Activated naive CD8-positive, alpha-beta T cell treated with anti-CD3 and anti-CD28 coated beads, Interleukin-2, amount 50 U/mL, for 24 hours (primary cell): ENCODE measurements at regions not wholly inside any gene's neighbourhood (a gene's known extent, or its start where the extent isn't known, plus 50 kb on each side); places are given as distances from the start of the nearest gene placed in this dataset.
"Not testable (repeated sequence)": the region's sequence is repeated elsewhere in the genome, so short reads cannot be mapped to it uniquely, and the experiment has no call there.

Source experiments
- ATAC-seq: fragments of 150-1000 bp; cut with Tn5 transposase; one replicate; pipeline ENCODE4 v1.10.0; 2021
- DNase-seq: peaks from one replicate; pipeline ENCODE4 v3.0.0; 2021
- H3K27ac Mint-ChIP-seq: one replicate; pipeline ENCODE4 v1.8.0; 2021; ENCODE audit warnings: mild to moderate bottlenecking, mixed read lengths
- H3K27me3 Mint-ChIP-seq: one replicate; pipeline ENCODE4 v1.8.0; 2021; ENCODE audit warnings: mixed read lengths
- H3K36me3 Mint-ChIP-seq: one replicate; pipeline ENCODE4 v1.8.0; 2021; ENCODE audit warnings: low read depth, mixed read lengths
- H3K4me1 Mint-ChIP-seq: one replicate; pipeline ENCODE4 v1.8.0; 2021; ENCODE audit warnings: mixed read lengths
- H3K4me3 Mint-ChIP-seq: one replicate; pipeline ENCODE4 v1.8.0; 2021; ENCODE audit warnings: mild to moderate bottlenecking, moderate library complexity, mixed read lengths
- H3K9me3 Mint-ChIP-seq: one replicate; pipeline ENCODE4 v1.8.0; 2021; ENCODE audit warnings: mixed read lengths

DNA sequence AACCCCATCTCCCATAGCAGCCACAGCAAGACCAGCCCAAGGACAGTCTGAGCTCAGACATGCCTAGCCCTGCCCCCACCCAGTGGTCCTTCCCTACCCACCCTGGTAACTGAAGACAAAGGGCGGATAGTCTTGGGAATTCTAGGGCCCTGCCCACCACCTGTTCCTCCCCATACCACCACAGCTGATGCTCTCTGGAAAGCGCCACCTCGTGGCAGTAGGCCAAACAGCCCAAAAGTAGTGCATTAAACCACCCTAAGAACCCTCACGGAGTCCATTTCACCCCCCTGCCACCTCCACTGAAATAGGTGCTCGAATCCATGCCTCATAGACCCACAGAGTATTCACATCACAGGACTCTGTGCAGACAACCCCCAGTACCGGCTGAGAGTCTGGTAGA lies 1021.4 kb downstream of the CDH8 start:
- peaks cover 14% of the 10 kb centered on the region for H3K9me3 Mint-ChIP-seq
- H3K36me3 Mint-ChIP-seq: no peaks in the 10 kb centered on the region
- no peak overlapping the region for H3K27ac Mint-ChIP-seq
- DNase-seq (no peak), ATAC-seq (no peak)
- no peaks in the 10 kb centered on the region for H3K27me3 Mint-ChIP-seq
- H3K4me3 Mint-ChIP-seq: no peak overlapping the region
- no peaks in the 10 kb centered on the region for H3K4me1 Mint-ChIP-seq

DNA sequence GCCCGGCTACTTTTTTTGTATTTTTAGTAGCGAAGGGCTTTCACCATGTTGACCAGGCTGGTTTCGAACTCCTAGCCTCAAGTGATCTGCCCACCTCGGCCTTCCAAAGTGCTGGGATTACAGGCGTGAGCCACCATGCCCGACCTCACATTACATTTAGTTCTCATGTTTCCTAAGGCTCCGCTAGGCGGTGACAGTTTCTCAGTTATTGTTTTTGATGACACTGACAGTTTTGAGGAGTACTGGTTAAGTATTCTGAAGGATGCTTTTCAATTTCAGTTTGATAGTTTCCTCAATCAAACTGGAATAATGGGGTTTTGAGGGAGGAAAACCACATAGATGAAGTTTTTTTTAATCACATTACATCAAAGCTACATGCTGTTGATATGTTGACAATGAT lies 1028.5 kb downstream of the CDH8 start:
- no peak for DNase-seq
- Mint-ChIP-seq H3K9me3 (peaks cover 11% of the 10 kb centered on the region), H3K27me3 (no peaks in the 10 kb centered on the region), H3K4me1 (no peaks in the 10 kb centered on the region), H3K4me3 (no peak overlapping the region), H3K36me3 (no peaks in the 10 kb centered on the region), H3K27ac (no peak overlapping the region)
- no peak for ATAC-seq

DNA sequence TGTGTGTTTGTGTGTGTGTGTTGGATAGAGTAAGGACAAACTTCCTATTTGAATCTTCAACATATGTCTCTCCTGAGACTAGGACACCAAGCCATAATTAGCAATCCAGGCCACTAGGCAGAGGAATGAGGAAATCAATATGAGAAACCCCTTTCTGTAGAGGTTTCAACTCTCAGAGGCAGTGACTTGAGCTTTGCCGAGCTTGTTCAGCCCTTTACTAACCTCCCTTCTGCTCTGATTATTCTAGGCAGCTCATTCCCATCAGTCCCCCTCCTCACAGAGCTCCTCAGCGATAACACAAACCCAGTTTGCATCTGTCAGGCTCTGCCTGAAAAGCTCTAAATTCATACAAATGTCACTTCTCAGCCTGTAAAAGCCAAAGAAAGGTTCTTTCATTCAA lies 1030.3 kb downstream of the CDH8 start:
- no peak overlapping the region for H3K27ac Mint-ChIP-seq
- no peaks in the 10 kb centered on the region for H3K4me1 Mint-ChIP-seq
- H3K4me3 Mint-ChIP-seq: no peak overlapping the region
- no peak for ATAC-seq
- H3K27me3 Mint-ChIP-seq: no peaks in the 10 kb centered on the region
- no peaks in the 10 kb centered on the region for H3K36me3 Mint-ChIP-seq
- peaks cover 14% of the 10 kb centered on the region for H3K9me3 Mint-ChIP-seq
- no peak for DNase-seq

DNA sequence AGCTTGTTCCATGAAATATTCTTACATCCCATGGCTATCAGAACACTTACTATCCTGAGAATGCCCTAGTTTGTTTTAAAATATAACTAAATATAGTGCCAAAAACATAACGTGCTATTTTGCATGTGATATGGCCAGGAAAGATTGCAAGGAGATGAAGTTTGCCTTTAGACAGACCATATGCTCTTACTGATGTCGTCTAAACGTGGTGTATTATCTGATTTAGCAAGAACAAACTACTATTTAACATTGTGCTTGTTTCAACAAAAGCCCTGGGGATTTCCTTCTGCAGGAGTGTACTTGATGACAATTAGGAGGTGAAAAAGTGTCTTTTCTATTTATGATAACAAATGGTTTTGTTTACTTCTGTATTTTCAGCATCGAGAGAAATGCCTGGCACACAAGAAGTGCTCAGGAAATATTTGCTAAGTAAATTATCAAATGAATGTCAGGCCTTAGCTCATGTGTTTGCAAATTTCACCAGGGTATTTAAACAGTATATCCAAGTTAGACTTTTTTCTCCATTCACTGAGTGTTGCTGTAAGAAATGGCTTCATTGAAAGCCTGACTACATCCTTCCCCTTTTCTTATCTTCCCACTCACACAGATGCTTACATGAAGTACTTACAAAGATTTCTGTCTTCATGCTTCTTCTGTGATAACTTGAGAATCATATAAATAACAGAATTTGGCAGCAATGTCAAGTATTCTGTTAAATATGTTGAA lies 1033.6 kb downstream of the CDH8 start:
- peaks cover 14% of the 10 kb centered on the region for H3K9me3 Mint-ChIP-seq
- H3K36me3 Mint-ChIP-seq: no peaks in the 10 kb centered on the region
- no peak for DNase-seq
- no peak overlapping the region for H3K27ac Mint-ChIP-seq
- no peaks in the 10 kb centered on the region for H3K27me3 Mint-ChIP-seq
- ATAC-seq: no peak
- H3K4me1 Mint-ChIP-seq: no peaks in the 10 kb centered on the region
- no peak overlapping the region for H3K4me3 Mint-ChIP-seq

DNA sequence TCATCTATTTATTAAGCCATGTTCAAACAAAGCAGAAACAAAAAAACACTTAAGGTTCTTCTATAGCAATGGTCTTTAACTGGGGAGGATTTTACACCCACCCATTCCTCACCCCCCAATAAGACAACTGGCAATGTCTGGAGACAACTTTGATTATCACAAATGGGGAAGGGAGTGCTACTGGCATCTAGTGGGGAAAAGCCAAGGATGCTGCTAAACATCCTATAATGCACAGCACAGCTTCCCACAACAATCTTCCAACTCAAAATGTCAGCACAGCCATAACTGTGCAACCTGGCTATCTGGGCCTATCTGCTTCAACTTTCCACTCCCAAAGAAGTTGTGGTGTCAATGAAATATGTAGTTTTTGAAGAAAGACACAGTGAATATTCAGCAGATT lies 1044.4 kb downstream of the CDH8 start:
- ATAC-seq: no peak

DNA sequence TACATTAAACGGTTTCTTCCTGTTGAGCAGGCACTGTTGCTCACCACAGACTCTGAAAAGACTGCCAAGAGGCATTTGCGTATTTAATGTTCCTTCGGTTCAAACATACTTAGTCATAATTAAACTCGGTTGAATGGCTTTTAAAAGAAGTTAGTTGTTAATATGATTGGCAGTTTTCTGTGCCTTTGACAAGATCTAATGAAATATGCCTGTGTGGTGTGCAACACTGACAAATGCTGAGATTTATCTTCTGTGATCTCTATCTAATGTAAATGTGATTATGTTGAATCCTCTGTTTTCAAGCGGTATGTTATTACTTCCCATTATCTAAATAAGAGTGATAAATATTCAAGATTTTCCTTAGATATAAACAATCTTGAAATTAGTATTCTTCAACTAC lies 1046.6 kb downstream of the CDH8 start:
- Mint-ChIP-seq H3K27me3 (no peaks in the 10 kb centered on the region), H3K27ac (no peak overlapping the region), H3K9me3 (peaks cover 22% of the 10 kb centered on the region), H3K4me3 (no peak overlapping the region), H3K36me3 (no peaks in the 10 kb centered on the region), H3K4me1 (no peaks in the 10 kb centered on the region)
- ATAC-seq: no peak
- DNase-seq: no peak

More for the DNA sequence above, 1044.4 kb downstream of the CDH8 start:
- H3K9me3 Mint-ChIP-seq: peaks cover 21% of the 10 kb centered on the region
- no peaks in the 10 kb centered on the region for H3K4me1 Mint-ChIP-seq
- no peaks in the 10 kb centered on the region for H3K27me3 Mint-ChIP-seq
- DNase-seq: no peak
- H3K36me3 Mint-ChIP-seq: no peaks in the 10 kb centered on the region
- no peak overlapping the region for H3K4me3 Mint-ChIP-seq
- no peak overlapping the region for H3K27ac Mint-ChIP-seq

DNA sequence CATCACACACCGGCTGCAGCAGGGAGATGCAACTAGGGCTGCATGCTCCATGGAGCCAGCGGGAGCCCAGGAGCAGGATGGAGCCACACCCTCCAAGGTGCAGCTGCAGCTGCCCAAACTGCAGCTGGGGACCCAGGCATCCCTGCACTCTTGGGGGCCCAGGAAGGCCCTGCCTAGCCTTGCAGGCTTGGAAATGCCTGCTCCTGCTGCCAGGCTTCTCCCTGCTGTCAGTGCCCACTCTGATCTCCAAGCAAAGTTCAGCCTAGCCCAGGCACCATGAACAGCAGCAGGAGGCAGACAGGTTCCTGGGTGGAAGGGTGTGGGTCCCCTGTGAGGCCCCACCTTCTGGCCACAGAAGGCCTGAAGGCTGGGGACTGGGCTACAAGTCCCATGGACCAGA lies 1057.1 kb downstream of the CDH8 start:
- no peak for DNase-seq
- Mint-ChIP-seq H3K4me1 (no peaks in the 10 kb centered on the region), H3K4me3 (no peak overlapping the region), H3K27ac (no peak overlapping the region), H3K36me3 (no peaks in the 10 kb centered on the region), H3K9me3 (peaks cover 29% of the 10 kb centered on the region), H3K27me3 (no peaks in the 10 kb centered on the region)
- no peak for ATAC-seq

DNA sequence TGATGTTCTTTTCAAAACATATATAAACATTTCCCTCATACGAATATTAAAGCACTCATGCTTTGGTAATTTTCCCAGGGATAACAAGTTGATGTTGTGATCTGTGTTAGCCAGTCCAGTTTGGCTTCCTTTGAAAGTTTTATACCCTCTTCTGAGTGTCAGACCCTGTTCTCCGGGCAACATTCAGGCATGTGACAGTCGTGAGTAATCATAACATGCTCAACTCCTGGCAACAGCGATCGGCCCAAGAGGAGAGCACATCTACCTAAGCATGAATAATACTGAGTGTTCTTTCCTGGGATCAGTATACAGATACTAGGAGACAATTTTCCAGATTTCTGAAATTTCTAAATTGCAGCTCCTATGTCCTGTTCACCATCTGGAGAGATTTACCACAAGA lies 1086.4 kb downstream of the CDH8 start:
- no peak for ATAC-seq
- Mint-ChIP-seq H3K27ac (no peak overlapping the region), H3K4me1 (no peaks in the 10 kb centered on the region), H3K9me3 (peaks cover 36% of the 10 kb centered on the region), H3K27me3 (no peaks in the 10 kb centered on the region), H3K4me3 (no peak overlapping the region), H3K36me3 (no peaks in the 10 kb centered on the region)
- no peak for DNase-seq

DNA sequence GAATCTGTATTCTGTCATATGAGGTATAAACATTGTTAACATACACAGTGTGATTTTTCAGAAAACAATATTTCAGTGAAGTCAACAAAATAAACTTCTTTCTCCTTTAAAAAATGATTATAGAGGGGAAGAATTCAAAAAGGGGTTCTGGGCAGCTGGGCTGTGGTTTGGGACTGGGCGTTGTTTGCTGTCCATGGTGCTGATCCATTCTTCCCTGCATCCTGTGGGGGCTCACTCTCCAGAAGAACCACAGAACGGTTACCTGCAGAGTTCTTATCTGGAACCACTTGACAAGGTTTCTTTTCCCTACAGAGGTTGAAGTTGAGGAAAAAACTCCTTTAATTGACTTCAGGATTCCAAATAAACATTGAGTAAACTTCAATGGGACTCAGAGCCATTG lies 1091.0 kb downstream of the CDH8 start:
- ATAC-seq (no peak), DNase-seq (no peak)
- Mint-ChIP-seq H3K9me3 (peaks cover 15% of the 10 kb centered on the region), H3K4me1 (no peaks in the 10 kb centered on the region), H3K27ac (no peak overlapping the region), H3K36me3 (no peaks in the 10 kb centered on the region), H3K4me3 (no peak overlapping the region), H3K27me3 (no peaks in the 10 kb centered on the region)

DNA sequence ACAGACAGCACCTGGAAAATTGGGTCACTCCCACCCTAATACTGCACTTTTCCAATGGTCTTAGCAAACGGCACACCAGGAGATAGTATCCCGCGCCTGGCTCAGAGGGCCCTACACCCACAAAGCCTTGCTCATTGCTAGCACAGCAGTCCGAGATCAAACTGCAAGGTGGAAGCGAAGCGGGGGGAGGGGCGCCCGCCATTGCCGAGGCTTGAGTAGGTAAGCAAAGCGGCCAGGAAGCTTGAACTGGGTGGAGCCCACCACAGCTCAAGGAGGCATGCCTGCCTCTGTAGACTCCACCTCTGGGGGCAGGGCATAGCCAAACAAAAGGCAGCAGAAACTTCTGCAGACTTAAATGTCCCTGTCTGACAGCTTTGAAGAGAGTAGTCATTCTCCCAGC lies 1100.0 kb downstream of the CDH8 start:
- not testable (repeated sequence) for H3K4me1 Mint-ChIP-seq, DNase-seq, H3K36me3 Mint-ChIP-seq, H3K4me3 Mint-ChIP-seq, ATAC-seq, H3K27ac Mint-ChIP-seq, H3K27me3 Mint-ChIP-seq
- H3K9me3 Mint-ChIP-seq: peaks cover 23% of the 10 kb centered on the region

DNA sequence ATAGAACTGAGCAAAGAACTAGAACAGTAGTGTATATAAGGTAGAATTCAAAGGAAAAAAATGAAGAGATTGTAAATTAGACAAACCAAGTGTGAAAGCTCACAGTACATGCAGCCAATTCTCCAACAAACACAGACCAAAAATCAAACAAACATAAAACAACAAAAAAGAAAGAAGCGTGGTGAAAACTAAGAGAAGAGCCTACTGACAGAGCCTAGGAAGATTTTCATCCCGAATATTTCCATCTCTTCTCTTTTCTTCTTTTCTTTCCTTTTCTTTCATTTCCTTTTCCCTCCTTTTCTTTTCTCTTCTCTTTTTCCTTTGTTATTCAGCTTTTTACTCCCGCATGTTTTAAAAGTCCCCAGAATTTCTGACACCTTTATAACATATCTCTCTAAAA lies 1103.6 kb downstream of the CDH8 start:
- H3K4me3 Mint-ChIP-seq: no peak overlapping the region
- no peaks in the 10 kb centered on the region for H3K27me3 Mint-ChIP-seq
- no peaks in the 10 kb centered on the region for H3K4me1 Mint-ChIP-seq
- no peak for DNase-seq
- no peaks in the 10 kb centered on the region for H3K36me3 Mint-ChIP-seq
- H3K9me3 Mint-ChIP-seq: peaks cover 15% of the 10 kb centered on the region
- H3K27ac Mint-ChIP-seq: no peak overlapping the region
- ATAC-seq: no peak

DNA sequence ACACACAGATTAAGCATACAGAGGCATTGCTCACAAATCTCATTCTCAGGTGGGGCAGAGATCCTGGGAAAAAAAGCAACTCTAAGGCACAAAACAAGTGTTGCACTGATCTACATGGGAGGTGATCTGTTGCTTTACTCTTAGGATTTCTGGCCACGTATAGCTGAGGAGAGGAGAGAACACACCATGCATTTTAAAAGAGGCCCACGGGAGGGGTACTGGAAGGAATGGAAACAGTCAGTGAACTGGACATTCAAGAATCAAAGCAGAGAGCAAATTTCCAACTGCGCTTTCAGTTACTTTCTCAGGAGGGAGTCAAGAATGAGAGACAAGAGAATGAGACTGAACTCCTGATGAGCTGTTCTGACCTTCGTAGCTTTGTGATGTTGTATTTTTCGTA lies 1105.9 kb downstream of the CDH8 start:
- H3K36me3 Mint-ChIP-seq: no peaks in the 10 kb centered on the region
- H3K4me3 Mint-ChIP-seq: no peak overlapping the region
- no peak overlapping the region for H3K27ac Mint-ChIP-seq
- peaks cover 9% of the 10 kb centered on the region for H3K9me3 Mint-ChIP-seq
- H3K4me1 Mint-ChIP-seq: no peaks in the 10 kb centered on the region
- ATAC-seq (no peak), DNase-seq (no peak)
- no peaks in the 10 kb centered on the region for H3K27me3 Mint-ChIP-seq

DNA sequence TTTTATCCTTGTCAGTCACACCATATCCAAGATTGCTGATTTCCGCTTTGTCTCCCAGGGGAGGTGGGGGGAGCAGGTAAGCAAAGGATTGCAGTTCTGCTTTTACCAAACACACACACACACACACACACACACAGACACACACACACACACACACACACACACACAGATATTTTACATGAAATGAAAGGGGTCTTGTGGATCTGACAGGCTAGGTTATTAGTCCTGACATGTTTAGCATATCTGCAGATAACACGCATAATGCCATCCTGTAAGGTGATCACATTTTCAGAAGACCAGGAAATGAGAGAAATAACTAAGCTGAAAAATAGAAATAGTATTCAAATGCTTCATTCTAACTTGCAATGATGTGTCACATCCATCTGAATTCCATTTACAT lies 1113.3 kb downstream of the CDH8 start:
- DNase-seq (no peak), ATAC-seq (no peak)
- Mint-ChIP-seq H3K4me1 (no peaks in the 10 kb centered on the region), H3K4me3 (no peak overlapping the region), H3K36me3 (no peaks in the 10 kb centered on the region), H3K9me3 (peaks cover 11% of the 10 kb centered on the region), H3K27ac (no peak overlapping the region), H3K27me3 (no peaks in the 10 kb centered on the region)

DNA sequence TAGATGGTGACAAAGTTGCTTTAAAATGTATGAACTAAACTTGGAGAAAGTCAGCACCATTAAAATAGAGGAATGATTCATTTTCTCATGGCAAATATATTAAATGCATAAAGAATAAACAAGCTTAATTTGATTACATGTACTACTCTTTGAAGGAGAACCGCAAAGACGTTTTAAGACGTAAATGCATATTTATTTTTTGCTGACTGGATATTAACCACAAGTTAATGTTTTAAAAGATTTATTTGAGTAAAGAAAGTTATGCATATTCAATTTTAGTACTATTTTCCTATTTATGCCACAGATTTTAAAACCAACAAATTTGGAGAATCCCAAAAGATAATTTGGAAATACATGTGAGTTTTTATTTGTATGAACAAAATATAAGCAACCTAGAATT lies 1121.9 kb downstream of the CDH8 start:
- H3K27ac Mint-ChIP-seq: no peak overlapping the region
- H3K36me3 Mint-ChIP-seq: no peaks in the 10 kb centered on the region
- no peak for DNase-seq
- H3K27me3 Mint-ChIP-seq: no peaks in the 10 kb centered on the region
- no peaks in the 10 kb centered on the region for H3K4me1 Mint-ChIP-seq
- no peak overlapping the region for H3K4me3 Mint-ChIP-seq
- H3K9me3 Mint-ChIP-seq: peaks cover 4% of the 10 kb centered on the region
- no peak for ATAC-seq

DNA sequence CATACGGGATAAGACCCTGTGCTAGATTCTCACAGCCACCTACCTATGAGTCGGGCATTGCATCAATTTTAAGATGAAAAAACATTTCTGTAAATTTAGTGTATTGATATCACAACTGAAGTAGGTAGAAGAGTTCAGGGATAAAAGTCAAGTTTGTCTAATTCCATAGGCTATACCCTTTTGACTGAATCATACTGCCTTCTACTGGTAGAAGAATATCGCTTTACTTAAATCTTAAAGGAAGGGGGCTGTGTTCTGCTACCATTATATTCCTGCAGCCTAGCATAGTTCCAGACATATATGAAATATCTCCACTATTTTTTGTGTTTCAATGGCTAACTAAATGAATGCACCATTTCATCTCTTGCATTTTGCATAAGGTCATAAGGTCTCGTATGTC lies 1128.6 kb downstream of the CDH8 start:
- ATAC-seq (no peak), DNase-seq (no peak)
- Mint-ChIP-seq H3K27me3 (no peaks in the 10 kb centered on the region), H3K27ac (no peak overlapping the region), H3K4me3 (no peak overlapping the region), H3K9me3 (peaks cover 17% of the 10 kb centered on the region), H3K4me1 (no peaks in the 10 kb centered on the region), H3K36me3 (no peaks in the 10 kb centered on the region)

DNA sequence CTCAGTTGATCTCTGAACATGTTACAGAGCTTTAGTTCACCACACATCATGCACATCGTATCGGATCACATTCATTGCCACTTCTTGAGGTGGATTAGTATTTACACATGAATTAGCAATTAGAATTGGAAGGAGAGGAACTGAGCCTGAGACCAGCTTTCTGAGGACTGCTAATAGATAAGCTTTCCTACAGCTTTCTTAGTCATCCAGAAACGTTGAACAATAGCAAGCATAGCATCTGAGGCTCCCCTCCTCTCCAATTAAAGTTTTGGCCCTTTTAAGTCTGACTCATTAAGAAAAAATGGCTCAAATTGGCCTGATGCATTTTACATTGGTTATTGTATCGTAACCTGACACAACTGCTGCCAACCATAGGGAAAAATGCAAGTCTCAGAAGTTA lies 1130.4 kb downstream of the CDH8 start:
- no peak for ATAC-seq
- H3K4me1 Mint-ChIP-seq: no peaks in the 10 kb centered on the region
- H3K36me3 Mint-ChIP-seq: no peaks in the 10 kb centered on the region
- H3K9me3 Mint-ChIP-seq: peaks cover 27% of the 10 kb centered on the region
- no peak overlapping the region for H3K27ac Mint-ChIP-seq
- no peak for DNase-seq
- no peaks in the 10 kb centered on the region for H3K27me3 Mint-ChIP-seq
- no peak overlapping the region for H3K4me3 Mint-ChIP-seq
